Caco-2 (cell line): ENCODE measurements at regions not wholly inside any gene's neighbourhood (a gene's known extent, or its start where the extent isn't known, plus 50 kb on each side); places are given as distances from the start of the nearest gene placed in this dataset.

ENCODE experiments used
- BruUV-seq: library from RNA; stranded (reverse); fragments of 400-500 nt; replicated peaks from 2 replicates; lab custom pipeline; 2021; lab: Mats Ljungman, UMichigan
- CTCF ChIA-PET: fragments of 300-600 bp; sonication (Branson Sonifier 250); formaldehyde crosslinking; loops from one replicate; lab custom pipeline; 2022; ENCODE audit warnings: antibody characterized with exemption; lab: Charles Lee
- POLR2A ChIA-PET: fragments of 300-600 bp; sonication (Branson Sonifier 250); formaldehyde crosslinking; loops from one replicate; lab custom pipeline; 2022; ENCODE audit warnings: antibody characterized with exemption; lab: Charles Lee
- DNase-seq, 2 experiments: peaks; one replicate each; pipeline versions ENCODE4 v3.0.0 to v3.0.0-alpha.2; 2020 to 2022
- H3K27me3 ChIP-seq: replicated peaks from 2 replicates; pipeline ENCODE4 v1.6.0; 2011; ENCODE audit warnings: low read length; ENCODE audit not compliant: control insufficient read depth, insufficient read depth
- H3K36me3 ChIP-seq: 2 replicates; pipeline ENCODE4 v1.5.1; 2011; ENCODE audit warnings: low read length; ENCODE audit not compliant: control insufficient read depth, insufficient read depth
- H3K4me1 ChIP-seq: fragments of 250-450 bp; sonication (Bioruptor Pico); 2 replicates; pipeline ENCODE4 v1.5.1; 2020; ENCODE audit warnings: mild to moderate bottlenecking
- H3K4me3 ChIP-seq: 2 replicates; pipeline ENCODE4 v1.5.1; 2011; ENCODE audit warnings: low read depth, mild to moderate bottlenecking, control low read depth, low read length
- H3K9me3 ChIP-seq: fragments of 250-450 bp; sonication (Bioruptor Pico); 2 replicates; pipeline ENCODE4 v1.5.1; 2020; ENCODE audit warnings: mild to moderate bottlenecking, moderate library complexity
- H3K27ac Mint-ChIP-seq: one replicate; pipeline ENCODE4 v1.8.0; 2022; ENCODE audit warnings: mixed read lengths; ENCODE audit not compliant: unreplicated experiment
- H3K27me3 Mint-ChIP-seq: one replicate; pipeline ENCODE4 v1.8.0; 2022; ENCODE audit warnings: mixed read lengths; ENCODE audit not compliant: insufficient read depth, unreplicated experiment
- H3K36me3 Mint-ChIP-seq: one replicate; pipeline ENCODE4 v1.8.0; 2022; ENCODE audit warnings: mild to moderate bottlenecking, mixed read lengths; ENCODE audit not compliant: insufficient read depth, unreplicated experiment
- H3K4me1 Mint-ChIP-seq: one replicate; pipeline ENCODE4 v1.8.0; 2022; ENCODE audit warnings: low read depth, mixed read lengths; ENCODE audit not compliant: unreplicated experiment
- H3K4me3 Mint-ChIP-seq: one replicate; pipeline ENCODE4 v1.8.0; 2022; ENCODE audit warnings: mild to moderate bottlenecking, moderate library complexity, mixed read lengths; ENCODE audit not compliant: unreplicated experiment
- H3K9me3 Mint-ChIP-seq: one replicate; pipeline ENCODE4 v1.8.0; 2022; ENCODE audit warnings: mixed read lengths; ENCODE audit not compliant: unreplicated experiment
- intact Hi-C: fragments of 100-400 bp; cut with micrococcal nuclease; formaldehyde crosslinking; loops from one replicate; pipeline ENCODE4 v1.10.0; 2022; ENCODE audit not compliant: unreplicated experiment
- TF ChIP-seq, protein P1 (sequence below), 2 experiments: fragments of 200-600 bp in 1 of 2; IDR thresholded peaks; 1 replicate in 1 of 2; 2 replicates in 1 of 2; pipeline versions ENCODE4 v1.5.1 to v1.8.0; 2011 to 2022; ENCODE audit warnings: antibody characterized with exemption in 1 of 2, control low read depth in 1 of 2, inconsistent platforms in 1 of 2, low read depth in 1 of 2, low read length in 1 of 2, mild to moderate bottlenecking in 1 of 2, moderate library complexity in 1 of 2; ENCODE audit not compliant: insufficient read depth in 1 of 2, severe bottlenecking in 1 of 2, unreplicated experiment in 1 of 2

DNA sequence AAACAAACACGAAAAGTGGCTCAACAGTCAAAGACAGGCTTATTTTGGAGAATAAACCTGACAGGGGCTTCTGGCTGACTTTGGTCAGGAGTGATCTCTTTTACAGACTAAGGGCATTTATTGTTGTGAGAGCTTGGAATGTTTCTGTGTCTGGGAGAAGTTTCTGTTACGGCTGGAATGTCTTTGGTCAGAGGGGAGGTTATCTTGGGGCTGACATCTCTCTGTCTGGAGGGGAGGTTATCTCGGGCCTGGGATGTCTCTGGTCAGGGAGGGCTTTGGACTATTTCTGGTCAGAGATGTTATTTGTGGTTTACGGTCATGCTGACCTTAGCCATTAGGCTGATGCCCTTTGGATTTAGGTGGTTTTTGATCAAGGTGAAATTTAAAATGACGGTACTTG, 345.5 kb upstream of the FSIP2 start:
- Mint-ChIP-seq H3K9me3 (no peaks in the 10 kb centered on the region), H3K4me1 (no peaks in the 10 kb centered on the region), H3K27ac (no peak overlapping the region), H3K27me3 (no peaks in the 10 kb centered on the region), H3K36me3 (no peaks in the 10 kb centered on the region), H3K4me3 (no peak overlapping the region)
- Histone ChIP-seq H3K36me3 (no peaks in the 10 kb centered on the region), H3K27me3 (no peaks in the 10 kb centered on the region), H3K9me3 (no peaks in the 10 kb centered on the region), H3K4me3 (no peak overlapping the region), H3K4me1 (no peaks in the 10 kb centered on the region)
- POLR2A ChIA-PET = no interaction called here
- TF ChIP-seq, protein P1, sequence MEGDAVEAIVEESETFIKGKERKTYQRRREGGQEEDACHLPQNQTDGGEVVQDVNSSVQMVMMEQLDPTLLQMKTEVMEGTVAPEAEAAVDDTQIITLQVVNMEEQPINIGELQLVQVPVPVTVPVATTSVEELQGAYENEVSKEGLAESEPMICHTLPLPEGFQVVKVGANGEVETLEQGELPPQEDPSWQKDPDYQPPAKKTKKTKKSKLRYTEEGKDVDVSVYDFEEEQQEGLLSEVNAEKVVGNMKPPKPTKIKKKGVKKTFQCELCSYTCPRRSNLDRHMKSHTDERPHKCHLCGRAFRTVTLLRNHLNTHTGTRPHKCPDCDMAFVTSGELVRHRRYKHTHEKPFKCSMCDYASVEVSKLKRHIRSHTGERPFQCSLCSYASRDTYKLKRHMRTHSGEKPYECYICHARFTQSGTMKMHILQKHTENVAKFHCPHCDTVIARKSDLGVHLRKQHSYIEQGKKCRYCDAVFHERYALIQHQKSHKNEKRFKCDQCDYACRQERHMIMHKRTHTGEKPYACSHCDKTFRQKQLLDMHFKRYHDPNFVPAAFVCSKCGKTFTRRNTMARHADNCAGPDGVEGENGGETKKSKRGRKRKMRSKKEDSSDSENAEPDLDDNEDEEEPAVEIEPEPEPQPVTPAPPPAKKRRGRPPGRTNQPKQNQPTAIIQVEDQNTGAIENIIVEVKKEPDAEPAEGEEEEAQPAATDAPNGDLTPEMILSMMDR (IDR thresholded peaks at IDR 0.05; ENCODE audit: insufficient read depth in 1 of 2, low read depth in 1 of 2, low read length in 1 of 2, severe bottlenecking in 1 of 2, unreplicated experiment in 1 of 2) = no peak
- intact Hi-C loops = no loop called here
- CTCF ChIA-PET = no interaction called here
- no peak for DNase-seq
- BruUV-seq = no TSS peak

GRCh38 chr2:185402474-185402873, 336.1 kb upstream of the FSIP2 start:
- Mint-ChIP-seq H3K4me1 (no peaks in the 10 kb centered on the region), H3K9me3 (no peaks in the 10 kb centered on the region), H3K27me3 (peaks cover 3% of the 10 kb centered on the region), H3K4me3 (no peak overlapping the region), H3K27ac (no peak overlapping the region), H3K36me3 (no peaks in the 10 kb centered on the region)
- no peaks in the 10 kb centered on the region for H3K36me3 ChIP-seq
- TF ChIP-seq, protein P1 (IDR thresholded peaks at IDR 0.05; ENCODE audit: insufficient read depth in 1 of 2, low read depth in 1 of 2, low read length in 1 of 2, severe bottlenecking in 1 of 2, unreplicated experiment in 1 of 2) = no peak
- no peak for DNase-seq
- H3K9me3 ChIP-seq = no peaks in the 10 kb centered on the region
- no TSS peak for BruUV-seq
- POLR2A ChIA-PET = no interaction called here
- no peaks in the 10 kb centered on the region for H3K27me3 ChIP-seq
- intact Hi-C loops = loop anchor here (10.0 kb wide), 1 partner anchor 198 kb away; no protein-coding TSS in a partner anchor
- CTCF ChIA-PET = no interaction called here
- H3K4me1 ChIP-seq = no peaks in the 10 kb centered on the region
- no peak overlapping the region for H3K4me3 ChIP-seq

DNA sequence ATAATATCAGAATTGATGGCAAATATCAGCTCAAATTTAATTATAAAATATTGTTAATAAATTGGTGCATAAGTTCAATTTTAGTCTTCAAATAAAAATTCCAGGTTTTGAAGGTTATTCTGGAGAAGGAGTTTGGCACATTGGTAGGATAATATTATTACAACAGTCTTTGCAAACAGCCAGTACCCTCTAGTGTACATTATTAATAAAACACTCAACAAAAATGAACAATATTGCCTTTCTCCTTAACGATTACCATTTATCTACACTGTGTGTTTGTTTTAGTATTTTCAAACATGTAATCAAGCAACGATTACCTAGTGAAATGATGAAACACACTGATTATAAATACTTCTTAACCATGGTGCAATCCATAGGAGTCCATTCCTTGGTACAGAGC, 334.0 kb upstream of the FSIP2 start:
- no peak overlapping the region for H3K27ac Mint-ChIP-seq
- ChIA-PET POLR2A (no interaction called here), CTCF (no interaction called here)
- Histone ChIP-seq H3K4me3 (no peak overlapping the region), H3K27me3 (no peaks in the 10 kb centered on the region), H3K4me1 (no peaks in the 10 kb centered on the region), H3K36me3 (no peaks in the 10 kb centered on the region), H3K9me3 (no peaks in the 10 kb centered on the region)
- H3K27me3 Mint-ChIP-seq = no peaks in the 10 kb centered on the region
- no TSS peak for BruUV-seq
- TF ChIP-seq, protein P1 (IDR thresholded peaks at IDR 0.05; ENCODE audit: insufficient read depth in 1 of 2, low read depth in 1 of 2, low read length in 1 of 2, severe bottlenecking in 1 of 2, unreplicated experiment in 1 of 2) = no peak
- intact Hi-C loops = loop anchor here (1.0 to 10.0 kb wide), 2 partner anchors 113 to 200 kb away; no protein-coding TSS in a partner anchor
- no peak for DNase-seq
- H3K36me3 Mint-ChIP-seq = no peaks in the 10 kb centered on the region
- no peak overlapping the region for H3K4me3 Mint-ChIP-seq
- H3K9me3 Mint-ChIP-seq = no peaks in the 10 kb centered on the region
- no peaks in the 10 kb centered on the region for H3K4me1 Mint-ChIP-seq
